NOMO-1 treated with DMSO at 0.1 percent for 48 hours (cell line): ENCODE measurements at regions not wholly inside any gene's neighbourhood (a gene's known extent, or its start where the extent isn't known, plus 50 kb on each side); places are given as distances from the start of the nearest gene placed in this dataset.
"Not testable (repeated sequence)": the region's sequence is repeated elsewhere in the genome, so short reads cannot be mapped to it uniquely, and the experiment has no call there.

Experiments
- DNase-seq: peaks from one replicate; lab custom pipeline; 2025; ENCODE audit not compliant: unreplicated experiment; lab: John Stamatoyannopoulos, UW

- no peak for DNase-seq
Measured at GRCh38 chr14:105635560-105635959, 109.2 kb downstream of the TMEM121 start.

GRCh38 chr14:105636021-105636420, 109.6 kb downstream of the TMEM121 start:
- not testable (repeated sequence) for DNase-seq

- no peak for DNase-seq
Measured at GRCh38 chr14:105636935-105637334, 110.6 kb downstream of the TMEM121 start.

- DNase-seq, result not testable (repeated sequence)
Measured at GRCh38 chr14:105637345-105637744, 111.0 kb downstream of the TMEM121 start.

- not testable (repeated sequence) for DNase-seq
Measured at GRCh38 chr14:105639969-105640931, 113.9 kb downstream of the TMEM121 start.

GRCh38 chr14:105641075-105641937, 114.9 kb downstream of the TMEM121 start:
- no peak for DNase-seq

- DNase-seq, result not testable (repeated sequence)
Measured at GRCh38 chr14:105641951-105642350, 115.6 kb downstream of the TMEM121 start.

- not testable (repeated sequence) for DNase-seq
Measured at GRCh38 chr14:105642486-105642885, 116.1 kb downstream of the TMEM121 start.

GRCh38 chr14:105643406-105644052, 117.1 kb downstream of the TMEM121 start:
- DNase-seq, result not testable (repeated sequence)

- not testable (repeated sequence) for DNase-seq
Measured at GRCh38 chr14:105644053-105644435, 117.7 kb downstream of the TMEM121 start.

GRCh38 chr14:105644457-105644856, 118.1 kb downstream of the TMEM121 start:
- DNase-seq, result not testable (repeated sequence)

GRCh38 chr14:105644891-105645290, 118.5 kb downstream of the TMEM121 start:
- DNase-seq, result not testable (repeated sequence)

- DNase-seq, result not testable (repeated sequence)
Measured at GRCh38 chr14:105645389-105645788, 119.0 kb downstream of the TMEM121 start.

- no peak for DNase-seq
Measured at GRCh38 chr14:105646175-105646574, 119.8 kb downstream of the TMEM121 start.

GRCh38 chr14:105646711-105647281, 120.4 kb downstream of the TMEM121 start:
- not testable (repeated sequence) for DNase-seq

GRCh38 chr14:105647426-105647783, 121.0 kb downstream of the TMEM121 start:
- DNase-seq, result not testable (repeated sequence)

- DNase-seq, result no peak
Measured at GRCh38 chr14:105647784-105648608, 121.6 kb downstream of the TMEM121 start.

- DNase-seq, result not testable (repeated sequence)
Measured at GRCh38 chr14:105648609-105649535, 122.5 kb downstream of the TMEM121 start.

GRCh38 chr14:105652317-105652716, 125.9 kb downstream of the TMEM121 start:
- DNase-seq, result not testable (repeated sequence)
